Uterus (tissue), 3 donors: ENCODE measurements at regions not wholly inside any gene's neighbourhood (a gene's known extent, or its start where the extent isn't known, plus 50 kb on each side); places are given as distances from the start of the nearest gene placed in this dataset.

Experiments used
- DNase-seq, 2 donors: peaks; one replicate each; pipeline ENCODE4 v3.0.0-alpha.2; 2019 to 2020
- H3K27ac ChIP-seq, 2 donors: fragments of 200-600 bp; sonication (generic); 1 replicate in 1 of 2; 2 replicates in 1 of 2; pipeline ENCODE4 v1.5.1; 2016 to 2018
- H3K27me3 ChIP-seq, 2 donors: fragments of 200-600 bp; sonication (generic); one replicate each; pipeline ENCODE4 v1.5.1; 2018 to 2019; ENCODE audit warnings: control low read depth in 1 of 2
- H3K36me3 ChIP-seq, 2 donors: fragments of 200-600 bp; sonication (generic); one replicate each; pipeline ENCODE4 v1.5.1; 2019; ENCODE audit warnings: control low read depth in 1 of 2
- H3K4me1 ChIP-seq, 2 donors: fragments of 200-600 bp; sonication (generic); one replicate each; pipeline ENCODE4 v1.5.1; 2018 to 2019; ENCODE audit warnings: control low read depth in 1 of 2
- H3K4me3 ChIP-seq, 2 donors: fragments of 200-600 bp; sonication (generic); 1 replicate in 1 of 2; 2 replicates in 1 of 2; pipeline ENCODE4 v1.5.1; 2018 to 2019; ENCODE audit warnings: mild to moderate bottlenecking in 1 of 2
- H3K9me3 ChIP-seq, 2 donors: fragments of 200-600 bp; sonication (generic); one replicate each; pipeline ENCODE4 v1.5.1; 2019; ENCODE audit warnings: control low read depth in 1 of 2
- POLR2A ChIP-seq, 2 donors: fragments of 450-650 bp; IDR thresholded peaks; one replicate each; pipeline ENCODE4 v1.6.1; 2016; ENCODE audit warnings: antibody characterized with exemption in 2 of 2, mild to moderate bottlenecking in 1 of 2, moderate library complexity in 1 of 2
- intact Hi-C: fragments of 100-400 bp; cut with DNase I; formaldehyde crosslinking; loops from one replicate; pipeline ENCODE4 v1.15.1; 2023; ENCODE audit warnings: low total_unique reads
- TF ChIP-seq, protein P1 (sequence below), 4 experiments: fragments of 200-600 bp in 2 of 4; fragments of 450-650 bp in 2 of 4; sonication (generic) in 2 of 4; IDR thresholded peaks; one replicate each; pipeline ENCODE4 v1.5.1; 2016 to 2019; ENCODE audit warnings: antibody characterized with exemption in 4 of 4, mild to moderate bottlenecking in 2 of 4, moderate library complexity in 1 of 4
- donor health status: DM: yes; HTN: yes; CAD: no.

DNA sequence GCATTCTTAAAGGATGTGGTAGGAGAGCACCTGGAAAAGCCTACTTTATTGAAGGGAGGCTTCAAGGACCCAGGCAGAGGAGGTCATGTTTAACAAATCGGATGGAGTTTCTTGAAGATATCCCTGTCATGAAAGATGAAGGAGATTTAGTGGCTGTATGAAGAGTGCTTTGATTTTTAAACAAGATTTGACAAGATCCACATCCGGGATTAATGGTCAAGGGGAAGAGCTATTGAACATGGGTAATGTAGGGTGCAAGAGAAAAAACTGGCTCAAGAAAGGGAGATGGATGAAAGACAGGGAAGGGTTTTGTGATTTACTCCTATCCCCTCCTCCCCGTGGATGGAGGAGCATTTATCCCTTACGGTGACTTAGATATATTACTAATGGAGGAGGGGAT is 113.1 kb upstream of the OSR1 start:
- no peaks in the 10 kb centered on the region for H3K27me3 ChIP-seq
- DNase-seq = no peak
- intact Hi-C loops = no loop called here
- H3K4me3 ChIP-seq = no peak overlapping the region
- TF ChIP-seq, protein P1, sequence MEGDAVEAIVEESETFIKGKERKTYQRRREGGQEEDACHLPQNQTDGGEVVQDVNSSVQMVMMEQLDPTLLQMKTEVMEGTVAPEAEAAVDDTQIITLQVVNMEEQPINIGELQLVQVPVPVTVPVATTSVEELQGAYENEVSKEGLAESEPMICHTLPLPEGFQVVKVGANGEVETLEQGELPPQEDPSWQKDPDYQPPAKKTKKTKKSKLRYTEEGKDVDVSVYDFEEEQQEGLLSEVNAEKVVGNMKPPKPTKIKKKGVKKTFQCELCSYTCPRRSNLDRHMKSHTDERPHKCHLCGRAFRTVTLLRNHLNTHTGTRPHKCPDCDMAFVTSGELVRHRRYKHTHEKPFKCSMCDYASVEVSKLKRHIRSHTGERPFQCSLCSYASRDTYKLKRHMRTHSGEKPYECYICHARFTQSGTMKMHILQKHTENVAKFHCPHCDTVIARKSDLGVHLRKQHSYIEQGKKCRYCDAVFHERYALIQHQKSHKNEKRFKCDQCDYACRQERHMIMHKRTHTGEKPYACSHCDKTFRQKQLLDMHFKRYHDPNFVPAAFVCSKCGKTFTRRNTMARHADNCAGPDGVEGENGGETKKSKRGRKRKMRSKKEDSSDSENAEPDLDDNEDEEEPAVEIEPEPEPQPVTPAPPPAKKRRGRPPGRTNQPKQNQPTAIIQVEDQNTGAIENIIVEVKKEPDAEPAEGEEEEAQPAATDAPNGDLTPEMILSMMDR (IDR thresholded peaks at IDR 0.05) = no peak
- TF ChIP-seq POLR2A (IDR thresholded peaks at IDR 0.05) = no peak
- H3K36me3 ChIP-seq = no peaks in the 10 kb centered on the region
- no peak overlapping the region for H3K27ac ChIP-seq
- no peaks in the 10 kb centered on the region for H3K4me1 ChIP-seq
- H3K9me3 ChIP-seq = no peaks in the 10 kb centered on the region

DNA sequence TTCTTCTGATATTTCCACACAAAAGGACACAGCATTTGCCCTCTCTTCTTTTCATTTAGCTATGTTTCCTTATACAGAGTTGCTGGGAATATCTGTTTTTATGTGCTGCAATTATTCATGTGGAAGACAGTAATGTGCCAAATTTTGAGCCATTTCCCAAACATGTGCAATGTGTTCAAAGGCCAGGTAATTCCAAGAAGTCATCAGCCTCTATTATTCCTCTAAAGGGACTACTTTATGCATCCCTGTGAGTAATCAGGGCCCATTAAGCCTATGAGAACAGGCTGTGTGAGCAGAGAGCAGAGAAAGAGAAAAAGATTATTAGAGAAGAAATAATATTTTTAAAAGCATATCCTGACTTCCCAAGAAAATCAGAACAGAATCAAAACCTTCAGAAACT is 107.6 kb upstream of the OSR1 start:
- Histone ChIP-seq H3K9me3 (no peaks in the 10 kb centered on the region), H3K4me1 (no peaks in the 10 kb centered on the region), H3K36me3 (no peaks in the 10 kb centered on the region), H3K27ac (no peak overlapping the region), H3K4me3 (no peak overlapping the region), H3K27me3 (no peaks in the 10 kb centered on the region)
- DNase-seq = no peak
- TF ChIP-seq POLR2A (IDR thresholded peaks at IDR 0.05) = no peak
- TF ChIP-seq, protein P1 (IDR thresholded peaks at IDR 0.05) = no peak
- intact Hi-C loops = no loop called here

DNA sequence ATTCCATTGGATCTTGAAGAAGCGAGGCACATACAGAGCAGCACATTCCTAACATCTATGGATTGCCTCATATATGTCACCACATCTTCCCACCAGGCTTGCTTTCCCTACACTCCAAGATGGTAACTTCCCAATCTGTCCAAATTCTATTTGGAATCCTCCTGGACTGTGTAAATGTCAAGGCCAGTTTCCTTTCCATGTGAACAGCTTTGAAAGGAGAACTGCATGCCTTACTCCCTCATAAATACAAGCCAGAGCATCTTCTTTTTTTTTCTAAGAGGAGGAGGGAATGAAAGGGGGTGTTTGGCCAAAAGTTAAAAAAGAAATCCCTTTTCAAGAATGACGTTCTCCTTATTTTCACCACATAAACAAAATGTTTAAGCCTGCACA is 103.8 kb upstream of the OSR1 start:
- H3K4me1 ChIP-seq = no peaks in the 10 kb centered on the region
- no peaks in the 10 kb centered on the region for H3K36me3 ChIP-seq
- no peak for DNase-seq
- no peaks in the 10 kb centered on the region for H3K27me3 ChIP-seq
- intact Hi-C loops = no loop called here
- H3K4me3 ChIP-seq = no peak overlapping the region
- H3K9me3 ChIP-seq = no peaks in the 10 kb centered on the region
- peak overlapping the region; percentile 44 to 68 for H3K27ac ChIP-seq
- TF ChIP-seq, protein P1 (IDR thresholded peaks at IDR 0.05) = no peak
- TF ChIP-seq POLR2A (IDR thresholded peaks at IDR 0.05) = no peak

DNA sequence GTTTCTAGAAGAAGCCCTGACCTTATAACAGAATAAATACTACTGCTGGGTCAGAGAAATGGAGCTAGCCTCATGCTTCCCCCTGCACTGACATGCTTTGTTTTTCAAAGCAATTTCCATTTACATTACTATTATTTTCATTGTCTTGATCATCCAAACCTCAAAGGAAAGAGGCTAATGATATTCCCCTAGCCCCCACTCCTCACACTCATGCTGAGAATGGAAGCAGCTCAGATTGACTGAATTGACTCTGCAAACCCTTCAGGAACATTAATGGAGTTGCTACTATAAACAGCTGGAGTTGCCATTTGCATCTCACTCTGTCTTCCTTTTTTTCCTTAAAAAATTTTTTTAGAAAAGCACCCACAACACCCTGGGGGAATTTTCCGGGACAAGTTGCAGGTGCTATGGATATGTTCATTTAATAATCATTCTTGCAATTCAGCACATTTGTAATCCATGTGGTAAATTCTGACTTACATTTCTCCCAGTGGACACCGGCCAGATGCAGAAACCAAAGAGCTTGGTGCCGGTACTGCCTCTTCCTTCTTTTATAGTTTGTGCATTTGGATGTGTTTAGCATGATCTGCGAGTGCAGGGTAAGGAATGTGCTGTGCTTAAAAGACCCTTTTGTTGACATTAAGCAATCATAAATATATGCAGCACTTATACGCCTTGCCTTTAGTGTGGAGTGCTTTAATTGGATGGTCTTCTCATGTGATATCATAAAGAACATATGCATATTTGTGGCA is 103.3 kb upstream of the OSR1 start:
- no peaks in the 10 kb centered on the region for H3K4me1 ChIP-seq
- TF ChIP-seq, protein P1 (IDR thresholded peaks at IDR 0.05) = no peak
- no peak for TF ChIP-seq POLR2A (IDR thresholded peaks at IDR 0.05)
- DNase-seq = no peak
- no peak overlapping the region for H3K27ac ChIP-seq
- no peak overlapping the region for H3K4me3 ChIP-seq
- intact Hi-C loops = no loop called here
- H3K27me3 ChIP-seq = no peaks in the 10 kb centered on the region
- no peaks in the 10 kb centered on the region for H3K9me3 ChIP-seq
- no peaks in the 10 kb centered on the region for H3K36me3 ChIP-seq

DNA sequence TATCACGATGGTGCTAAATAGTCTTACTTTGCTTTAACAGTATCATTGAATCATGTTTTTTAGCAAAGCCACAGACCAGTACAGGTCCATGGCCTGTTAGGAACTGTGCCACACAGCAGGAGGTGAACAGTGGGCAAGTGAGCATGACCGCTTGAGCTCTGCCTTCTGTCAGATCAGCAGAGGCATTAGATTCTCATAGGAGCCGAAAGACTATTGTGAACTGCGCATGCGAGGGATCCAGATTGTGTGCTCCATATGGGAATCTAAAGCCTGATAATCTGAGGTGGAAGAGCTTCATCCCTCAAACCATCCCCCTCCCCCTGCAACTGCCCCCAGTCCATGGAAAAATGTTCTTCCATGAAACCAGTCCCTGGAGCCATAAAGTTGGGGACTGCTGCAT is 102.3 kb upstream of the OSR1 start:
- DNase-seq = no peak
- H3K4me1 ChIP-seq = no peaks in the 10 kb centered on the region
- no peak for TF ChIP-seq POLR2A (IDR thresholded peaks at IDR 0.05)
- TF ChIP-seq, protein P1 (IDR thresholded peaks at IDR 0.05) = no peak
- intact Hi-C loops = no loop called here
- no peaks in the 10 kb centered on the region for H3K27me3 ChIP-seq
- H3K4me3 ChIP-seq = no peak overlapping the region
- no peaks in the 10 kb centered on the region for H3K9me3 ChIP-seq
- H3K36me3 ChIP-seq = no peaks in the 10 kb centered on the region
- H3K27ac ChIP-seq = no peak overlapping the region
